Liver (tissue), 8 donors: ENCODE measurements at regions not wholly inside any gene's neighbourhood (a gene's known extent, or its start where the extent isn't known, plus 50 kb on each side); places are given as distances from the start of the nearest gene placed in this dataset.

Source experiments
- DNase-seq: peaks from one replicate; pipeline ENCODE4 v3.0.0-alpha.2; 2017; ENCODE audit warnings: low spot score
- H3K27ac ChIP-seq, 2 donors: one replicate each; pipeline ENCODE4 v1.7.0; 2013; ENCODE audit warnings: inconsistent platforms in 2 of 2, low read length in 2 of 2, control low read depth in 1 of 2, low read depth in 1 of 2, mild to moderate bottlenecking in 1 of 2
- H3K27me3 ChIP-seq, 4 donors: one replicate each; pipeline versions ENCODE4 v1.6.1 to v1.7.0; 2013; ENCODE audit warnings: low read length in 3 of 4, inconsistent platforms in 1 of 4, mild to moderate bottlenecking in 1 of 4, moderate library complexity in 1 of 4; ENCODE audit not compliant: control insufficient read depth in 4 of 4, insufficient read depth in 4 of 4
- H3K36me3 ChIP-seq, 4 donors: one replicate each; pipeline versions ENCODE4 v1.6.1 to v1.7.0; 2013; ENCODE audit warnings: low read length in 3 of 4, mild to moderate bottlenecking in 3 of 4, low read depth in 1 of 4, moderate library complexity in 1 of 4; ENCODE audit not compliant: control insufficient read depth in 4 of 4, insufficient read depth in 3 of 4
- H3K4me1 ChIP-seq, 4 donors: one replicate each; pipeline versions ENCODE4 v1.6.1 to v1.7.0; 2013; ENCODE audit warnings: low read length in 3 of 4, mild to moderate bottlenecking in 3 of 4, moderate library complexity in 1 of 4; ENCODE audit not compliant: control insufficient read depth in 4 of 4, insufficient read depth in 4 of 4
- H3K4me3 ChIP-seq, 3 donors: one replicate each; pipeline versions ENCODE4 v1.6.1 to v1.7.0; 2013; ENCODE audit warnings: low read length in 3 of 3, control low read depth in 1 of 3, low read depth in 1 of 3, mild to moderate bottlenecking in 1 of 3
- H3K9ac ChIP-seq, 2 donors: one replicate each; pipeline ENCODE4 v1.7.0; 2013; ENCODE audit warnings: low read length in 2 of 2, mild to moderate bottlenecking in 2 of 2, moderate library complexity in 2 of 2, control low read depth in 1 of 2, low read depth in 1 of 2
- H3K9me3 ChIP-seq, 4 donors: one replicate each; pipeline versions ENCODE4 v1.6.1 to v1.7.0; 2013; ENCODE audit warnings: low read length in 3 of 4; ENCODE audit not compliant: control insufficient read depth in 4 of 4
- FOXA1 ChIP-seq: IDR thresholded peaks from 2 replicates; pipeline ENCODE4 v1.6.1; 2016; ENCODE audit warnings: antibody characterized with exemption
- FOXA2 ChIP-seq: IDR thresholded peaks from 2 replicates; pipeline ENCODE4 v1.6.1; 2016; ENCODE audit warnings: antibody characterized with exemption
- GABPA ChIP-seq, 2 donors: IDR thresholded peaks in 1 of 2; conservative IDR thresholded peaks in 1 of 2; 2 replicates each; pipeline ENCODE4 v1.6.1; 2016; ENCODE audit warnings: antibody characterized with exemption in 2 of 2, mild to moderate bottlenecking in 1 of 2, moderate library complexity in 1 of 2
- HNF4A ChIP-seq, 2 donors: conservative IDR thresholded peaks; 2 replicates each; pipeline ENCODE4 v1.6.1; 2016; ENCODE audit warnings: antibody characterized with exemption in 2 of 2, mild to moderate bottlenecking in 2 of 2
- HNF4G ChIP-seq: IDR thresholded peaks from 2 replicates; pipeline ENCODE4 v1.6.1; 2016; ENCODE audit warnings: antibody characterized with exemption
- JUND ChIP-seq, 2 donors: IDR thresholded peaks; 2 replicates each; pipeline ENCODE4 v1.6.1; 2016; ENCODE audit warnings: antibody characterized with exemption in 2 of 2
- NR2F2 ChIP-seq: IDR thresholded peaks from 2 replicates; pipeline ENCODE4 v1.6.1; 2016; ENCODE audit warnings: antibody characterized with exemption
- RAD21 ChIP-seq, 2 donors: IDR thresholded peaks; 2 replicates each; pipeline ENCODE4 v1.6.1; 2016; ENCODE audit warnings: antibody characterized with exemption in 2 of 2, mild to moderate bottlenecking in 2 of 2
- SP1 ChIP-seq: IDR thresholded peaks from 2 replicates; pipeline ENCODE4 v1.6.1; 2018; ENCODE audit warnings: antibody characterized with exemption, mild to moderate bottlenecking
- TAF1 ChIP-seq: conservative IDR thresholded peaks from 2 replicates; pipeline ENCODE4 v1.6.1; 2016; ENCODE audit warnings: antibody characterized with exemption, mild to moderate bottlenecking
- YY1 ChIP-seq: IDR thresholded peaks from 2 replicates; pipeline ENCODE4 v1.6.1; 2016; ENCODE audit warnings: antibody characterized with exemption, mild to moderate bottlenecking
- WGBS: extraction: QIAGEN DNeasy Blood & Tissue Kit; methylation state at CpG from one replicate; pipeline ENCODE4 v1.1.7; 2013; 5-methylcytosine and 5-hydroxymethylcytosine counted together
- TF ChIP-seq, protein P1 (sequence below): IDR thresholded peaks from 2 replicates; pipeline ENCODE4 v1.6.1; 2016; ENCODE audit warnings: antibody characterized with exemption
- TF ChIP-seq, protein P2 (sequence below): fragments of 150-350 bp; IDR thresholded peaks from 2 replicates; pipeline ENCODE4 v1.5.1; 2017; ENCODE audit warnings: improper control_type of control experiment, low read depth, low read length; ENCODE audit not compliant: missing input control
- TF ChIP-seq, protein P3 (sequence below): IDR thresholded peaks from 2 replicates; pipeline ENCODE4 v1.6.1; 2016; ENCODE audit warnings: antibody characterized with exemption, mild to moderate bottlenecking
- donor health status: healthy.
- donor health status: healthy.
- donor health status: healthy.
- donor health status: healthy.
- donor health status: healthy.

DNA sequence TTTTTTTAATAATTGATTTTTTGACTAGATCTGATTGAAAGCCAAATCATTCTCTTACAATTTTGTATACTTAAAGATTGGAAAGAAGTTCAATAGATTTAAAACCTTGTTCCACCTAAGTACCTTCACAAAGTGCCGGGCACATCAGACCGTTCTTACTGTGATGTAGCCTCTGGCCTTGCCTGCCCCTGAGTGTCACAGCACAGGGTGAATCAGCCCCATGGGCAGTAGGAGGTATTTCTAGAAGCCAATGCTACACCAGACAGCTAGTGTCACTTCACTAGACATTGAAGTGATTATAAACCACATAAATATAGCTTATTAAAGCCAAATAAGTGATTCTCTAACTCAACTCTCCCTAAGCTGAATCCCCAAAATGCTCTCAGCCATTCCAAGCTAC lies 131.3 kb downstream of the LACC1 start:
- Histone ChIP-seq H3K4me1 (no peaks in the 10 kb centered on the region), H3K4me3 (no peak overlapping the region), H3K36me3 (no peaks in the 10 kb centered on the region), H3K27ac (no peak overlapping the region), H3K9ac (no peak overlapping the region), H3K9me3 (peaks cover 0 to 8% (median 1%) of the 10 kb centered on the region in 4 donors), H3K27me3 (no peaks in the 10 kb centered on the region)
- no peak for DNase-seq
- TF ChIP-seq TAF1 (no peak), FOXA1 (no peak), HNF4A (conservative IDR thresholded peaks at IDR 0.05) (no peak), HNF4G (no peak), YY1 (no peak), SP1 (no peak)
- TF ChIP-seq, protein P1, sequence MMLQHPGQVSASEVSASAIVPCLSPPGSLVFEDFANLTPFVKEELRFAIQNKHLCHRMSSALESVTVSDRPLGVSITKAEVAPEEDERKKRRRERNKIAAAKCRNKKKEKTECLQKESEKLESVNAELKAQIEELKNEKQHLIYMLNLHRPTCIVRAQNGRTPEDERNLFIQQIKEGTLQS = no peak
- TF ChIP-seq, protein P2, sequence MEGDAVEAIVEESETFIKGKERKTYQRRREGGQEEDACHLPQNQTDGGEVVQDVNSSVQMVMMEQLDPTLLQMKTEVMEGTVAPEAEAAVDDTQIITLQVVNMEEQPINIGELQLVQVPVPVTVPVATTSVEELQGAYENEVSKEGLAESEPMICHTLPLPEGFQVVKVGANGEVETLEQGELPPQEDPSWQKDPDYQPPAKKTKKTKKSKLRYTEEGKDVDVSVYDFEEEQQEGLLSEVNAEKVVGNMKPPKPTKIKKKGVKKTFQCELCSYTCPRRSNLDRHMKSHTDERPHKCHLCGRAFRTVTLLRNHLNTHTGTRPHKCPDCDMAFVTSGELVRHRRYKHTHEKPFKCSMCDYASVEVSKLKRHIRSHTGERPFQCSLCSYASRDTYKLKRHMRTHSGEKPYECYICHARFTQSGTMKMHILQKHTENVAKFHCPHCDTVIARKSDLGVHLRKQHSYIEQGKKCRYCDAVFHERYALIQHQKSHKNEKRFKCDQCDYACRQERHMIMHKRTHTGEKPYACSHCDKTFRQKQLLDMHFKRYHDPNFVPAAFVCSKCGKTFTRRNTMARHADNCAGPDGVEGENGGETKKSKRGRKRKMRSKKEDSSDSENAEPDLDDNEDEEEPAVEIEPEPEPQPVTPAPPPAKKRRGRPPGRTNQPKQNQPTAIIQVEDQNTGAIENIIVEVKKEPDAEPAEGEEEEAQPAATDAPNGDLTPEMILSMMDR = no peak
- WGBS = 96% methylated on average over 2 of the region's 2 CpGs

DNA sequence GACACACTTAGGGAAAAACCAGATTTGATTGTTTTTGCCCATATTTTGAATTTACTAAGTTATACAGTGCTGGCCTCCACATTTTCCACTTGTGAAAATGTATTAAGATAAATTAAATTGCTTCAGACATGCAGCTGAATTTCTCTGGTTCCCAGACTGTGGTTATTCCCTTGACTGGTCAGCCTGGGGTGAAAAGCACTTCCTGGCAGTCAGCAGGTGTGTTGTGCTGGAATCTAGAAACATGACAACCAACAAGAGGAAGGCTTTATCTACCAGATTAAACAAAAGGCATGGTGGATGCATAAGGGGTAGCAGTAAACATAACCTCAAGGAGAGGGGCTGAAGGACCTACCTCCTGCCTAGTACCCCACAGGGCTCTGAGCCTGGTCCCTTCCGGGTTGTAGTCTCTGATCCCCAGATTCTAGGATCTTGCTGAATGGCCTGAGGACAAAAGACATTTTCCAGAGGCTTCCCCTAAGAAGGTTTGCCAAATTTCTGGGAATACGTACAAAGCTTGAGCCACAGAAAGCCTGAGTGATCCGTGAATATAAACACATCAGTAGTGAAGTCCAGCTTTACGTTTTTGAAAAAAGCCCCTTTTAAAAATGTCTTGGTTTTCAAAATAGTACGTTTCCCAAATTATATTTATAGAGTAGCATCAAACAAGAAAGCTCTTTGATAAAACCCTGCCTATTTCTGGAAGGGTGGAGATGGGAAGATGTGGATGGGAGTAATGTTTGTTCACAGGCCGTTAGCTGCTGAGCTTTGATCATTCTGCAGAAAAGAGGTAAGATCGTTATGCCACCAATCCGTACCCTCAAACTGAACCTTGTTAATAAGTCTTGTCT lies 133.4 kb downstream of the LACC1 start:
- H3K27me3 ChIP-seq = no peaks in the 10 kb centered on the region
- no peaks in the 10 kb centered on the region for H3K4me1 ChIP-seq
- H3K36me3 ChIP-seq = no peaks in the 10 kb centered on the region
- DNase-seq = no peak
- no peak overlapping the region for H3K9ac ChIP-seq
- no peak overlapping the region for H3K27ac ChIP-seq
- TF ChIP-seq NR2F2 = no peak
- no peak for TF ChIP-seq HNF4G
- TF ChIP-seq JUND (IDR thresholded peaks at IDR 0.05) = no peak
- TF ChIP-seq FOXA2 = no peak
- TF ChIP-seq TAF1 = no peak
- no peak for TF ChIP-seq GABPA (IDR thresholded peaks at IDR 0.05 in 1 of 2, conservative IDR thresholded peaks at IDR 0.05 in 1 of 2)
- TF ChIP-seq, protein P3, sequence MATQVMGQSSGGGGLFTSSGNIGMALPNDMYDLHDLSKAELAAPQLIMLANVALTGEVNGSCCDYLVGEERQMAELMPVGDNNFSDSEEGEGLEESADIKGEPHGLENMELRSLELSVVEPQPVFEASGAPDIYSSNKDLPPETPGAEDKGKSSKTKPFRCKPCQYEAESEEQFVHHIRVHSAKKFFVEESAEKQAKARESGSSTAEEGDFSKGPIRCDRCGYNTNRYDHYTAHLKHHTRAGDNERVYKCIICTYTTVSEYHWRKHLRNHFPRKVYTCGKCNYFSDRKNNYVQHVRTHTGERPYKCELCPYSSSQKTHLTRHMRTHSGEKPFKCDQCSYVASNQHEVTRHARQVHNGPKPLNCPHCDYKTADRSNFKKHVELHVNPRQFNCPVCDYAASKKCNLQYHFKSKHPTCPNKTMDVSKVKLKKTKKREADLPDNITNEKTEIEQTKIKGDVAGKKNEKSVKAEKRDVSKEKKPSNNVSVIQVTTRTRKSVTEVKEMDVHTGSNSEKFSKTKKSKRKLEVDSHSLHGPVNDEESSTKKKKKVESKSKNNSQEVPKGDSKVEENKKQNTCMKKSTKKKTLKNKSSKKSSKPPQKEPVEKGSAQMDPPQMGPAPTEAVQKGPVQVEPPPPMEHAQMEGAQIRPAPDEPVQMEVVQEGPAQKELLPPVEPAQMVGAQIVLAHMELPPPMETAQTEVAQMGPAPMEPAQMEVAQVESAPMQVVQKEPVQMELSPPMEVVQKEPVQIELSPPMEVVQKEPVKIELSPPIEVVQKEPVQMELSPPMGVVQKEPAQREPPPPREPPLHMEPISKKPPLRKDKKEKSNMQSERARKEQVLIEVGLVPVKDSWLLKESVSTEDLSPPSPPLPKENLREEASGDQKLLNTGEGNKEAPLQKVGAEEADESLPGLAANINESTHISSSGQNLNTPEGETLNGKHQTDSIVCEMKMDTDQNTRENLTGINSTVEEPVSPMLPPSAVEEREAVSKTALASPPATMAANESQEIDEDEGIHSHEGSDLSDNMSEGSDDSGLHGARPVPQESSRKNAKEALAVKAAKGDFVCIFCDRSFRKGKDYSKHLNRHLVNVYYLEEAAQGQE = no peak
- no peak for TF ChIP-seq RAD21 (IDR thresholded peaks at IDR 0.05)
- no peaks in the 10 kb centered on the region for H3K9me3 ChIP-seq
- H3K4me3 ChIP-seq = no peak overlapping the region
- 80% methylated on average over 8 of the region's 8 CpGs for WGBS
